GM12875 (cell line): ENCODE measurements at regions not wholly inside any gene's neighbourhood (a gene's known extent, or its start where the extent isn't known, plus 50 kb on each side); places are given as distances from the start of the nearest gene placed in this dataset.

Experiments
- H3K4me3 ChIP-seq: one replicate; pipeline ENCODE4 v1.5.1; 2011; ENCODE audit warnings: low read depth, low read length, control low read depth
- CTCF ChIP-seq: IDR thresholded peaks from 2 replicates; pipeline ENCODE4 v1.5.1; 2011; ENCODE audit warnings: low read depth, mild to moderate bottlenecking, control low read depth, inconsistent platforms, low read length, moderate library complexity, borderline replicate concordance; ENCODE audit not compliant: insufficient read depth

DNA sequence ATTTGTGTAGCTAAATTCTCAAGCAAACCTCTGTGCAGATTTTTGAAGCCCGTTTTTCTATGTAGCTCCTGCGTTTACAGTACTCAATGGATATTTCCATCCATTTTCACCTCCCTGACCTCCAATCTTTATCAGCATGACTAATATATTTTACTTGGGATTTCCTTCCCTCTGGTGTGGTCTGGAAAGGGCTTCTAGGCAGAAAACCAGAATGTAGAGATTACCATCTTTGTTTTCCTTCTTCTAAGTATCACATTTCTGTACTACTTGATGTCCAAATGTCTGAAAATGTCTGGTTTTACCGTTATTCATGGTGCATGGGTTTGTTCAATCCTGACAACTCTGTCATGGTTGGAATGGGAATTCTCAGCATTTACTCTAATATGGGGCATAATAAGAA, 907.6 kb upstream of the FLRT2 start:
- no peak overlapping the region for H3K4me3 ChIP-seq
- TF ChIP-seq CTCF, result no peak

- no peak overlapping the region for H3K4me3 ChIP-seq
- TF ChIP-seq CTCF, result no peak
Observed at GRCh38 chr14:84643446-84643845, 886.5 kb upstream of the FLRT2 start.

DNA sequence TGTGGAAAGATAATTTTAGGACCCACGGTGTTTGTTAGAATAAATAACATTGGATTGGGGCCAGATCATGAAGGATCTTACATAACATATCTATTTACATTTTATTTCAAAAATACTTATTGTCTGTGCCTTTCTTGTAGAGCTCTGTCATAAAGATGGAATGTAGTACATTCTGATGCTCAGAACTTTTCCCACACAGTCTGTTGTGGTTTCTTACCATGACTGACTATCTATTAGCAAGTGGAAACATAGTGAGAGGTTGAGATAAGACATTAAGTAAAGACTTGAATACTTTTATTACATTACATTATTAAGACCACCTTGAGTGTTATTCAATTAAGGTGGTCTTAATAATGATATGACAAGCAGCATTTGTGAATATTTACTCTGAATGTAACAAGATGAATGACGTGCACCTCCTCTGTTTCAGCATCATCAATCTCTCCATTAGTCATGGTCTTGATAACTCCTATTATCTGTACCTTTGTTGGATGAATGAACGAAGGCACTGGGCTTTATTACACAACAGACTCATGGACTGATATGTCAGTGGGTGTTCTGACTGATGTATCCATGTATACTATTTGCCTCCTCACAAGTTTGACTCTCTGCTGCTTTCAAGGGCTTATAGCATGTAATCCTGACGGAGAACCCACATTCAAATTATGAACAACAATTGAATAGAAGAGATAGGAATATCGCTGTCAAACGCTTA, 883.0 kb upstream of the FLRT2 start:
- no peak for TF ChIP-seq CTCF
- no peak overlapping the region for H3K4me3 ChIP-seq

DNA sequence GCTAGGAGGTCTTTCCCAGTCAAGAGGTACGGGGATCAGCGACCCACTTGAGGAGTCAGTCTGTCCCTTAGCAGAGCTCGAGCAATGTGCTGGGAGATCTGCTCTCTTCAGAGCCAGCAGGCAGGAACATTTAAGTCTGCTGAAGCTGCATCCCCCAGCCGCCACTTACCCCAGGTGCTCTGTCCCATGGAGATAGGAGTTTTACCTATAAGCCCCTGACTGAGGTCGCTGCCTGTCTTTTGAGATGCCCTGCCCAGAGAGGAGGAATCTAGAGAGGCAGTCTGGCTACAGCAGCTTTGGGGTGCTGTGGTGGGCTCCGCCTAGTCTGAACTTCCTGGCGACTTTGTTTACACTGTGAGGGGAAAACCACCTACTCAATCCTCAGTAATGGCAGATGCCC, 874.9 kb upstream of the FLRT2 start:
- TF ChIP-seq CTCF, result no peak

DNA sequence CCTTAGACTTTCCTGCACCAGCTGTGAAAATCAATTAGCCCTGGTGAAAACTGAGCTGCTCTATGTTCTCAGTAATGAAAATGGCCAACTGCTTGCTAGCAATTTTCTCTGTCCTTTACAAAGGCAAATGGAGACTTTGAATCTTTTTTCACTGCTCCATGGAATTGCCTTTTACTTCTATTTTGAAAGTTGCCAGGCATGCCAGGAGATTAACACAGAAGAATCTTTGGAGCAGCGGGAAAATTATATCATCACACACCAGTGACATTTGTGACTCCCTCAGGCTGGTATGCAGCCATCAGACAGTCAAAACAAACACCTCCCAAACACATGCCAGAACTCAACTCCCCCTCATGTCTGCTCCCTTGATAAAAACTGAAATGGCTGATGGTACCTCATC, 872.0 kb upstream of the FLRT2 start:
- no peak for TF ChIP-seq CTCF
- no peak overlapping the region for H3K4me3 ChIP-seq

More for the DNA sequence above, 874.9 kb upstream of the FLRT2 start:
- no peak overlapping the region for H3K4me3 ChIP-seq

- no peak for TF ChIP-seq CTCF
Observed at GRCh38 chr14:84670796-84671195, 859.1 kb upstream of the FLRT2 start.

GRCh38 chr14:84671776-84672175, 858.2 kb upstream of the FLRT2 start:
- TF ChIP-seq CTCF, result no peak
- H3K4me3 ChIP-seq, result no peak overlapping the region

More at GRCh38 chr14:84670796-84671195, 859.1 kb upstream of the FLRT2 start:
- no peak overlapping the region for H3K4me3 ChIP-seq
